PC-9 (cell line): ENCODE measurements at regions not wholly inside any gene's neighbourhood (a gene's known extent, or its start where the extent isn't known, plus 50 kb on each side); places are given as distances from the start of the nearest gene placed in this dataset.

Experiments used
- CTCF ChIP-seq: fragments of 200-600 bp; sonication (generic); conservative IDR thresholded peaks from 2 replicates; pipeline ENCODE4 v1.6.1; 2017; ENCODE audit warnings: mixed run types, antibody characterized with exemption, mild to moderate bottlenecking, moderate library complexity
- EZH2 ChIP-seq: fragments of 200-600 bp; sonication (generic); IDR thresholded peaks from 2 replicates; pipeline ENCODE4 v1.8.0; 2017; ENCODE audit warnings: antibody characterized with exemption, low read depth

GRCh38 chr5:29935371-29935770 is 1258.1 kb upstream of the CDH6 start:
- TF ChIP-seq CTCF (no peak), EZH2 (no peak)
